NCI-H2196 (cell line): ENCODE measurements at regions not wholly inside any gene's neighbourhood (a gene's known extent, or its start where the extent isn't known, plus 50 kb on each side); places are given as distances from the start of the nearest gene placed in this dataset.
A peak's percentile ranks its signal among the peaks of the same experiment; 100 is the strongest.
"Not testable (repeated sequence)": the region's sequence is repeated elsewhere in the genome, so short reads cannot be mapped to it uniquely, and the experiment has no call there.

Experiments
- DNase-seq: peaks from one replicate; lab custom pipeline; 2025; ENCODE audit not compliant: unreplicated experiment; lab: John Stamatoyannopoulos, UW

DNA sequence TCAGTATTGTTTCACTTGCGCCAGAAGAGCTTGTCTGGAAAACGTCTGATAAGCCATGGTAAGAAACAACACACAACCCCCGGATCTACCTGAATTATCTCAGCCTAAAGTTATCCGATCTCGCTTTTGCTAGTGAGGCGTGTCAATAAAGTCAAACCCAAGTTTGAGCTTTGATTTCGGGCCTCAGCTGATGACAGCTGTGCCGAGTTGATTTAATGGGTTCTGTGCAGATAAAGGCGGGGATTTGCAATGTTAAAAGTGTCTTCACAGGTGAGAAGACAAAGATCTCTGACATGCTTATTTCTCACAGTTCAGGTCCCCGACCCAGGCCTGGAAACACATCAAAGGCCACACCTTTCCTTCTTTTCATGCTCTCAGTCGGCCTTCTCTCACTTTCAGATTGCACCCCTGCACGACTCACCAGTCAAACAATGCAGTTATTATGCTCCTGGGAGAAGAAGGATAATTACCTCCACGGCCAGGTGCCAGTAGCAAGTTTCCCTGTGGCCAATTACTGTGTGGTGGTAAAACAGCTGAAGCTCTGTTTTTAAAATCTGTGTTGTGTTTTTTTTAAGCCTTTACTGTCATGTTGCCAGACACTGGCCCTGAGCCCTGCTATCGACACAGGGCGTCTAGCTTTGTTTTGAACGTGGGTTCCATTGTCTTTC, 245.3 kb upstream of the RUNX1 start:
- peak; percentile 62 for DNase-seq

GRCh38 chr21:35291973-35292627, 243.0 kb upstream of the RUNX1 start:
- DNase-seq = peak; percentile 18

GRCh38 chr21:35291034-35291433, 241.9 kb upstream of the RUNX1 start:
- DNase-seq = no peak

- DNase-seq = no peak
Measured at GRCh38 chr21:35288238-35288637, 239.1 kb upstream of the RUNX1 start.

- DNase-seq = no peak
Measured at GRCh38 chr21:35284199-35284598, 235.1 kb upstream of the RUNX1 start.

- DNase-seq = no peak
Measured at GRCh38 chr21:35282944-35283343, 233.8 kb upstream of the RUNX1 start.

DNA sequence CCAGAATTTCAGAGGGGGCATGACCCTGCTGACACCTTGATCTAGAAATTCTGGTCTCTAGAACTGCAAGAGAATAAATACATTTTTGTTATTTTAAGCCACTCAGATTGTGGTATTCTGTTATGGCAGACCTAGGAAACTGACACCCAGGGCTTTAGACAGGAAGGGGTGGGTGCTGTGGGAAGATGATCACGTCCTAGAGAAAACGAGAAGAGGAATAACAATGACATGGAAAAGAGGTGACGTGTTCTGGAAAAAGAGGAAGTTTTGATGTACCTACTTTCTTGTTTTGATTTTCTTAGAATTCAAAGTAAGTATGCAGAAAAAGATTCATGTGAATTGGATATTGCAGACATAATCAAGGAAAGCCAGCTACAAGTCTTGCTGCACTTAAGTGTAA, 232.9 kb upstream of the RUNX1 start:
- DNase-seq = no peak

DNA sequence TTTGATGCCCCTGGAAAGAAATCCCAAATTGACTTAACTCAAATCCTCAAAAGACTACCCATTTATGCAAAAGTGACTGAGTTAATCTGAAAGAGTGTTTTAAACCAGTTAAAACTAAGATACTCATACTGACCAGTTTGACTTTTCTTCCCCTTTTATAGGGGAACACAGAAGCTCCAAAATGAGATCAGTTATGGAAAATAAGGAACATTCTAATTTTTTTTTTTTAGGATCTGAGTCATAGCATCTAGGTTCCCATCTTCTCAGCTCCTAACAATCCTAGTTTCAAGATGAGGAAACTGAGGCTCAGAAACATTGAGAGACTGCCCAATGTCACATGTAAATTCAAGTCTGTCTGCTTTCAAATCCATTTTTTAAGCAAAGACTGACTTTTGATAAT, 231.1 kb upstream of the RUNX1 start:
- no peak for DNase-seq

DNA sequence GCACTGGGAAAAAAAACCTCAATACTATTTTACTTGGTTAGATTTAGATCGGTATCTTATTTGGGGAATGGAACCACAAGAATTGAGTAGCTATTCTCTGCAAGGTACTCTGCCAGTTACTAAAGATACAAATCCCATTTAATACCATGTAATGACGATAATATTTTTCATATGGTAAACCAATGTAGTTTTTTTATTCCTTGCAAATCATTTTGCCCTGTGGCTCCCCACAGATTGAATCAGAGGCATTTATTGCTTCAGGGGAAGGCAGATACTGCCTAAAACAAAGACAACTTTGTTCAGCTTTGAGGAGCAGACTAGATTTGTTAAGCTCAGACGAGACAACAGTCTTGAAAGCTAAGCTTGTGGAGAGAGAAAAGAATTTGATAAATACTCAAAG, 226.7 kb upstream of the RUNX1 start:
- no peak for DNase-seq

DNA sequence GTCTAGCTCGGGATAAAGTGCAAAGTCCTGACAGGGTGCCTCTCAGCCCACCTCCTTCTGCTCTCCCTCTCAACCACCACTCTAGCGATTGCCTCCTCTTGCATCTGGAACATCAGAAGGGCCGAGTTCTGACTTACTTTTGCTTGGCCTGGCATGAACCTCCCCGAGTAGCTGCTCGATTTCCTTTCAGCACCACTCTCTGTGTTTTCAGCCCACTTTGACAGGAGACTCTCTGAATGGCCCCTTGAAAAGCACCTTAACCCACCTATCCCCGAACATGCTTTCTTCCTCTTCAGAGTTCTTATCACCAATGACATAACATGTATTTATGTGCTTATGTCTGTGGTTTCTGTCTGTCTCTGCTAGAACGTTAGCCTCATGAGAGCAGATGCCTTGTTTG, 225.8 kb upstream of the RUNX1 start:
- DNase-seq = no peak

GRCh38 chr21:35274090-35274489, 225.0 kb upstream of the RUNX1 start:
- no peak for DNase-seq

- DNase-seq = no peak
Measured at GRCh38 chr21:35273333-35273732, 224.2 kb upstream of the RUNX1 start.

DNA sequence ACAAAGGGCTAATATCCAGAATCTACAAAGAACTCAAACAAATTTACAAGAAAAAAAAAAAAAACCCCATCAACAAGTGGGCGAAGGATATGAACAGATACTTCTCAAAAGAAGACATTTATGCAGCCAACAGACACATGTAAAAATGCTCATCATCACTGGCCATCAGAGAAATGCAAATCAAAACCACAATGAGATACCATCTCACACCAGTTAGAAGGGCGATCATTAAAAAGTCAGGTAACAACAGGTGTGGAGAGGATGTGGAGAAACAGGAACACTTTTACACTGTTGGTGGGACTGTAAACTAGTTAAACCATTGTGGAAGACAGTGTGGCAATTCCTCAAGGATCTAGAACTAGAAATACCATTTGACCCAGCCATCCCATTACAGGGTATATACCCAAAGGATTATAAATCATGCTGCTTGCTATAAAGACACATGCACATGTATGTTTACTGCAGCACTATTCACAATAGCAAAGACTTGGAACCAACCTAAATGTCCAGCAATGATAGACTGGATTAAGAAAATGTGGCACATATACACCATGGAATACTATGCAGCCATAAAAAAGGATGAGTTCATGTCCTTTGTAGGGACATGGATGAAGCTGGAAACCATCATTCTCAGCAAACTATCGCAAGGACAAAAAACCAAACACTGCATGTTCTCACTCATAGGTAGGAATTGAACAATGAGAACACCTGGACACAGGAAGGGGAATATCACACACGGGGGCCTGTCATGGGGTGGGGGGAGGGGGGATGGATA, 222.4 kb upstream of the RUNX1 start:
- DNase-seq = not testable (repeated sequence)

DNA sequence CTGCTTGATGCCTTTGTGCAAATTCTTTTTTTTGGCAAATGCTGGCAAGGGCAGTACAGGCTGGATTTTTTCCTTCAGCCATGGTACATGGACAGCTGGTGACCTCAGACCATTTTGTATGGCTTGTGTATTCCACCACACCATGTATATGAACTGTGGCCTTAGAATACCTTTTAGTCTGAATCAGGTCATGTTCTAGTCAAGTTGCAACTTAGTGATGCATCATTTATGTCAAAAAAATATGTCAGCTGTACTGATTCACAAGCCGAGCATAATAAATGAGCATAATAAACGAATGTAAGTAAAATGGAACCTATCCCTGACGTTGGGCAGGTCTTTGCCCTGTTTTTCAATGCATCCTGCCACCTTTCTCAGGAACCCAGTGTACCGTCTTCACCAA, 219.7 kb upstream of the RUNX1 start:
- DNase-seq = no peak

DNA sequence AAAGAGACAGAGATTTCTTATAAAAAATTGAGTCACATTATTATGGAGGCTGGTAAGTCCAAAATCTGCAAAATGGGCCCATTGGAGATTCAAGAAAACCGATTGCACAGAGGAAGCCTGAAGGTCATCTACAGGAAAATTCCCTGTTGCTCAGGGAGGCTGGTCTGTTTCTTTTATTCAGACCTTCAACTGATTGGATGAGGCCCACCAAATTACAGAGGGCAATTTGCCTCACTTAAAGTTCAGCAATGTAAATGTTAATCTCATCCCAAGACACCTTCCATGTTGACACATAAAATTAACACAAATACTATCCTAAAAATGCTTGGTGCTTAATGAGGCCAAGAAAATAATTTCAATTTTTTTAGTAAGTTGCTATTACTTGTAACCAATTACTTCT, 219.2 kb upstream of the RUNX1 start:
- DNase-seq = no peak

- DNase-seq = no peak
Measured at GRCh38 chr21:35266546-35266945, 217.4 kb upstream of the RUNX1 start.

GRCh38 chr21:35265170-35265877, 216.2 kb upstream of the RUNX1 start:
- no peak for DNase-seq

DNA sequence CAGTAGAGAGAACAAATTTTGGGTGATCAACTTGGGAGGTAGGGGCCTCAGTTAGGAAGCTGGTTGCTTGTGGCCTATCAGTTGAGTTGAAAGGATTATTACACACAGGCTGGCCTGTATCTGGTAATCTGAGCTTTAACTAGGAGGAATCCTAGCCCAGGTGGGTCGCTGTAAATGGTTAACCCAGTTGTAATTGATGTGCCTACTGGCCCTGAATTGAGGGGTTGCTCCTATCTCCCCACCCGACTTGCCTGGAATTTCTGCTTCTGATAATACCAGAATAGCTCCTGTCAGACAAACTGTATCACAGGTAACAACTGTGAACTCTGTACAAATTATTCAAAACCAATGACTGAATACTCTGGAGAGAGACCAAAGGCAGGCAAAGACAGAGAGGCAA, 210.4 kb upstream of the RUNX1 start:
- DNase-seq = no peak

GRCh38 chr21:35258521-35258920, 209.4 kb upstream of the RUNX1 start:
- no peak for DNase-seq

GRCh38 chr21:35257413-35257812, 208.3 kb upstream of the RUNX1 start:
- DNase-seq = peak; percentile 89

DNA sequence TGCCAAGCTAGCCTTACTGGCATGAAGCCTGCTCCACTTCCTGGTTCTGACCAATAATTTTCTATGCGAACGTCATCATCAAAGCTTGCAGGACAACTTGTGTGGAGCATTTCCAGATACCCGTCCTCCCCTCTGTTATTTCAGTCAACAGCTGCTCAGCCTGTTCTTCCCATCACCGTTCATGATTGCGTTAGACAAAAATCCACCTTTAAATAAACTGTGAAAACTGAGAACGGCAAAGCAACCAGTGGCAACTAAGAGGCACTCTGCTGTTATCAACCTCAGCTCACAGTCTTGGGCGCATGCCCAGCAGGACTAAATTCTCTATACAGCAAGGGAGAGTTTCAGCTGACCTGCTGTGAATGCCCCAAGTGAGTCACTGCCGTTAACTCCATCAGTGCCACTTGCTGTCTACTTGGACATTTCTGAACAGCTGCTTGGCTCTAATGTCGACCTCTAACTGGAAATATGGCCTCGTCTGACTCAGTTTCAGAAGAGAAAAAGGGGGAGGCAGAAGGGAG, 207.4 kb upstream of the RUNX1 start:
- DNase-seq = peak; percentile 97
